H1 (cell line): ENCODE measurements at regions not wholly inside any gene's neighbourhood (a gene's known extent, or its start where the extent isn't known, plus 50 kb on each side); places are given as distances from the start of the nearest gene placed in this dataset.

Source experiments
- CTCF ChIA-PET: fragments of 300-600 bp; sonication (Branson Sonifier 250); formaldehyde crosslinking; loops from one replicate; lab custom pipeline; 2021; ENCODE audit not compliant: partially characterized antibody; lab: Charles Lee
- POLR2A ChIA-PET: fragments of 300-600 bp; sonication (Branson Sonifier 250); formaldehyde crosslinking; loops from one replicate; lab custom pipeline; 2021; ENCODE audit warnings: inconsistent platforms; ENCODE audit not compliant: partially characterized antibody; lab: Charles Lee
- DNase-seq, 2 experiments: peaks; one replicate each; pipeline versions ENCODE4 v3.0.0 to v3.0.0-alpha.2; 2010 to 2022; ENCODE audit warnings: low spot score in 2 of 2, low read depth in 1 of 2, mixed read lengths in 1 of 2
- FAIRE-seq: peaks from 2 replicates; lab custom pipeline; 2011; peaks lifted over from hg19 to GRCh38; lab: Jason Lieb, UNC
- H2AFZ ChIP-seq: 2 replicates; pipeline ENCODE4 v1.8.1; 2012; ENCODE audit warnings: low read length, inconsistent platforms
- H2AK5ac ChIP-seq: 2 replicates; pipeline ENCODE4 v1.6.1; 2013; ENCODE audit warnings: low read depth, low read length
- H2BK120ac ChIP-seq: replicated peaks from 2 replicates; pipeline ENCODE3; 2013; ENCODE audit warnings: low read depth, low read length, inconsistent platforms
- H2BK12ac ChIP-seq: 2 replicates; pipeline ENCODE4 v1.6.1; 2013; ENCODE audit warnings: low read depth, low read length
- H2BK15ac ChIP-seq: 2 replicates; pipeline ENCODE4 v1.6.1; 2013; ENCODE audit warnings: low read length
- H2BK20ac ChIP-seq: 2 replicates; pipeline ENCODE4 v1.6.1; 2013; ENCODE audit warnings: low read length
- H2BK5ac ChIP-seq: 2 replicates; pipeline ENCODE4 v1.6.1; 2013; ENCODE audit warnings: low read depth, low read length
- H3K14ac ChIP-seq: 2 replicates; pipeline ENCODE4 v1.6.1; 2013; ENCODE audit warnings: inconsistent platforms; ENCODE audit not compliant: insufficient read length
- H3K18ac ChIP-seq: 2 replicates; pipeline ENCODE4 v1.6.1; 2013; ENCODE audit warnings: low read length; ENCODE audit errors: extremely low read depth
- H3K23ac ChIP-seq: 2 replicates; pipeline ENCODE4 v1.6.1; 2013; ENCODE audit warnings: inconsistent platforms; ENCODE audit not compliant: insufficient read length
- H3K23me2 ChIP-seq: 2 replicates; pipeline ENCODE4 v1.6.1; 2013; ENCODE audit warnings: low read depth, low read length
- H3K27ac ChIP-seq: 2 replicates; pipeline ENCODE4 v1.6.1; 2011; ENCODE audit warnings: low read depth, low read length, inconsistent platforms
- H3K27me3 ChIP-seq, 4 experiments: replicated peaks in 1 of 4; 1 replicate in 1 of 4; 2 replicates in 3 of 4; pipeline versions ENCODE4 v1.6.1 to v1.8.1; 2011 to 2013; ENCODE audit warnings: low read length in 3 of 4, mild to moderate bottlenecking in 3 of 4, inconsistent platforms in 2 of 4, mixed read lengths in 2 of 4, moderate library complexity in 1 of 4; ENCODE audit not compliant: control insufficient read depth in 3 of 4, insufficient read depth in 3 of 4; ENCODE audit errors: extremely low read depth in 1 of 4
- H3K36me3 ChIP-seq, 4 experiments: 2 replicates each; pipeline versions ENCODE4 v1.6.1 to v1.8.1; 2011 to 2013; ENCODE audit warnings: mild to moderate bottlenecking in 4 of 4, low read length in 3 of 4, moderate library complexity in 2 of 4, control low read depth in 1 of 4, inconsistent platforms in 1 of 4; ENCODE audit not compliant: insufficient read depth in 4 of 4, control insufficient read depth in 2 of 4
- H3K4ac ChIP-seq: replicated peaks from 2 replicates; pipeline ENCODE3; 2013; ENCODE audit warnings: low read length, low read depth, mixed read lengths, inconsistent platforms; ENCODE audit not compliant: insufficient read length
- H3K4me1 ChIP-seq, 4 experiments: replicated peaks in 1 of 4; 1 replicate in 1 of 4; 2 replicates in 3 of 4; pipeline versions ENCODE4 v1.6.1 to v1.8.1; 2011 to 2013; ENCODE audit warnings: low read length in 3 of 4, inconsistent platforms in 2 of 4, mixed read lengths in 1 of 4; ENCODE audit not compliant: insufficient read depth in 4 of 4, control insufficient read depth in 3 of 4
- H3K4me2 ChIP-seq, 2 experiments: 2 replicates each; pipeline versions ENCODE4 v1.6.1 to v1.8.1; 2011 to 2013; ENCODE audit warnings: low read depth in 2 of 2, low read length in 2 of 2, control low read depth in 1 of 2, inconsistent platforms in 1 of 2, mild to moderate bottlenecking in 1 of 2; ENCODE audit not compliant: insufficient read depth in 1 of 2
- H3K4me3 ChIP-seq, 4 experiments: fragments of 200-600, 300-600 bp in 1 of 4; sonication (generic), shearing (Covaris generic), sonication (Bioruptor Twin) in 1 of 4; 2 replicates each; pipeline versions ENCODE4 v1.5.1 to v1.8.1; 2011 to 2016; ENCODE audit warnings: low read length in 4 of 4, low read depth in 3 of 4, control low read depth in 2 of 4, inconsistent platforms in 2 of 4, mild to moderate bottlenecking in 2 of 4, mixed read lengths in 1 of 4, moderate library complexity in 1 of 4; ENCODE audit not compliant: insufficient read depth in 2 of 4; ENCODE audit errors: extremely low read depth in 1 of 4
- H3K56ac ChIP-seq: replicated peaks from 2 replicates; pipeline ENCODE3; 2013; ENCODE audit warnings: low read depth, mild to moderate bottlenecking, mixed read lengths, low read length, inconsistent platforms; ENCODE audit not compliant: insufficient read length
- H3K79me1 ChIP-seq: 2 replicates; pipeline ENCODE4 v1.6.1; 2013; ENCODE audit warnings: low read depth, low read length, control low read depth
- H3K79me2 ChIP-seq, 2 experiments: 2 replicates each; pipeline versions ENCODE4 v1.6.1 to v1.8.1; 2012 to 2013; ENCODE audit warnings: low read length in 2 of 2, mild to moderate bottlenecking in 2 of 2, inconsistent platforms in 1 of 2; ENCODE audit not compliant: insufficient read depth in 2 of 2, control insufficient read depth in 1 of 2
- H3K9ac ChIP-seq, 4 experiments: replicated peaks in 1 of 4; 1 replicate in 1 of 4; 2 replicates in 3 of 4; pipeline versions ENCODE4 v1.6.1 to v1.8.1; 2011 to 2013; ENCODE audit warnings: low read depth in 3 of 4, low read length in 3 of 4, control low read depth in 2 of 4, mild to moderate bottlenecking in 2 of 4, moderate library complexity in 2 of 4, inconsistent platforms in 1 of 4; ENCODE audit errors: extremely low read depth in 1 of 4
- H3K9me3 ChIP-seq, 2 experiments: 2 replicates each; pipeline versions ENCODE4 v1.6.1 to v1.8.1; 2012 to 2013; ENCODE audit warnings: mild to moderate bottlenecking in 2 of 2, moderate library complexity in 2 of 2, control low read depth in 1 of 2, inconsistent platforms in 1 of 2, low read depth in 1 of 2, low read length in 1 of 2, mixed read lengths in 1 of 2; ENCODE audit not compliant: insufficient read depth in 2 of 2
- H4K20me1 ChIP-seq, 2 experiments: replicated peaks in 1 of 2; 2 replicates each; pipeline versions ENCODE3 to v1.8.1; 2011 to 2013; ENCODE audit warnings: inconsistent platforms in 2 of 2, low read length in 2 of 2, mild to moderate bottlenecking in 1 of 2; ENCODE audit not compliant: insufficient read depth in 2 of 2, control insufficient read depth in 1 of 2
- H4K5ac ChIP-seq: 2 replicates; pipeline ENCODE4 v1.6.1; 2013; ENCODE audit warnings: low read length, low read depth, mixed read lengths, inconsistent platforms; ENCODE audit not compliant: insufficient read length
- H4K8ac ChIP-seq: 2 replicates; pipeline ENCODE4 v1.8.0; 2013; ENCODE audit warnings: mild to moderate bottlenecking, moderate library complexity, low read length, inconsistent platforms; ENCODE audit not compliant: insufficient read depth; ENCODE audit errors: extremely low read depth
- H4K91ac ChIP-seq: replicated peaks from 2 replicates; pipeline ENCODE3; 2013; ENCODE audit warnings: low read length, mixed read lengths, inconsistent platforms; ENCODE audit not compliant: insufficient read length
- EZH2 ChIP-seq: fragments of 200-600 bp; sonication (generic); IDR thresholded peaks from 2 replicates; pipeline ENCODE4 v1.7.1; 2012; ENCODE audit warnings: low read depth, mild to moderate bottlenecking, moderate library complexity, low read length, inconsistent platforms; ENCODE audit not compliant: severe bottlenecking
- NRF1 ChIP-seq: IDR thresholded peaks from 2 replicates; pipeline ENCODE4 v1.6.1; 2011; ENCODE audit warnings: mild to moderate bottlenecking, low read depth, low read length, improper control_type of control experiment
- POLR2A ChIP-seq, 2 experiments: IDR thresholded peaks; 1 replicate in 1 of 2; 2 replicates in 1 of 2; pipeline ENCODE4 v1.6.1; 2011; ENCODE audit warnings: low read depth in 2 of 2, low read length in 2 of 2, mild to moderate bottlenecking in 2 of 2; ENCODE audit errors: control extremely low read depth in 1 of 2
- RAD21 ChIP-seq, 2 experiments: IDR thresholded peaks in 1 of 2; conservative IDR thresholded peaks in 1 of 2; 2 replicates each; pipeline ENCODE4 v1.6.1; 2011; ENCODE audit warnings: low read depth in 2 of 2, low read length in 2 of 2, improper control_type of control experiment in 1 of 2, inconsistent platforms in 1 of 2, mild to moderate bottlenecking in 1 of 2, moderate library complexity in 1 of 2
- SIN3A ChIP-seq, 2 experiments: IDR thresholded peaks in 1 of 2; conservative IDR thresholded peaks in 1 of 2; 2 replicates each; pipeline ENCODE4 v1.6.1; 2011 to 2012; ENCODE audit warnings: low read length in 2 of 2, improper control_type of control experiment in 1 of 2, low read depth in 1 of 2, mild to moderate bottlenecking in 1 of 2
- SP2 ChIP-seq: IDR thresholded peaks from 2 replicates; pipeline ENCODE4 v1.6.1; 2012; ENCODE audit warnings: mild to moderate bottlenecking, low read length, inconsistent platforms
- WGBS, 2 experiments: shearing (Covaris generic) in 1 of 2; methylation state at CpG; one replicate each; pipeline versions ENCODE4 v1.1.6 to v1.1.7; 2013 to 2015; ENCODE audit warnings: low lambda C conversion rate in 2 of 2, mixed read lengths in 2 of 2, inconsistent platforms in 1 of 2, low coverage in 1 of 2, missing lambda C conversion rate in 1 of 2; ENCODE audit not compliant: insufficient replicate concordance in 2 of 2, insufficient coverage in 1 of 2, insufficient read length in 1 of 2; ENCODE audit errors: extremely low coverage in 1 of 2, missing lambda C conversion rate in 1 of 2; 5-methylcytosine and 5-hydroxymethylcytosine counted together
- TF ChIP-seq, protein P1 (sequence below): IDR thresholded peaks from 2 replicates; pipeline ENCODE4 v1.6.1; 2012; ENCODE audit warnings: inconsistent platforms

- no peaks in the 10 kb centered on the region for H4K20me1 ChIP-seq
- no peak overlapping the region for H2BK5ac ChIP-seq
- no peak overlapping the region for H3K14ac ChIP-seq
- no peaks in the 10 kb centered on the region for H3K23me2 ChIP-seq
- peaks cover 9 to 10% of the 10 kb centered on the region in 2 experiments; a peak in 3 of 4 replicates for H3K9me3 ChIP-seq
- no peak overlapping the region for H2BK15ac ChIP-seq
- no peak overlapping the region for H3K23ac ChIP-seq
- no peaks in the 10 kb centered on the region for H3K4me1 ChIP-seq
- DNase-seq = no peak
- WGBS, 2 experiments = 78% methylated on average over 2 of the region's 2 CpGs; no CpG with 5 or more reads in 1 of the 2 experiments
- no peak for FAIRE-seq
- H2AK5ac ChIP-seq = no peak overlapping the region
- H3K79me1 ChIP-seq = no peaks in the 10 kb centered on the region
- H2BK120ac ChIP-seq = no peak overlapping the region
- no peak overlapping the region for H3K18ac ChIP-seq
- H3K27ac ChIP-seq = no peak overlapping the region
- no peak overlapping the region for H4K8ac ChIP-seq
- no peak overlapping the region for H3K56ac ChIP-seq
- H3K4ac ChIP-seq = no peak overlapping the region
- no peak overlapping the region for H4K5ac ChIP-seq
- H3K27me3 ChIP-seq = no peaks in the 10 kb centered on the region
- no peak overlapping the region; the same call in 1 of the 2 replicates for H2AFZ ChIP-seq
- H3K79me2 ChIP-seq = no peaks in the 10 kb centered on the region
- ChIA-PET CTCF (interaction anchor here (0.6 to 1.3 kb wide), 3 partner anchors 15 to 191 kb away, joined by 3 to 5 read pairs (median 4); no protein-coding TSS in a partner anchor), POLR2A (no interaction called here)
- no peak overlapping the region for H2BK20ac ChIP-seq
- H3K36me3 ChIP-seq = no peaks in the 10 kb centered on the region
- H4K91ac ChIP-seq = no peak overlapping the region
- H2BK12ac ChIP-seq = no peak overlapping the region
- H3K9ac ChIP-seq = no peak overlapping the region
- no peak overlapping the region for H3K4me3 ChIP-seq
- H3K4me2 ChIP-seq = no peak overlapping the region
- TF ChIP-seq POLR2A (IDR thresholded peaks at IDR 0.05; ENCODE audit: control extremely low read depth in 1 of 2, low read depth in 2 of 2, low read length in 2 of 2) (no peak), RAD21 (IDR thresholded peaks at IDR 0.05 in 1 of 2, conservative IDR thresholded peaks at IDR 0.05 in 1 of 2; ENCODE audit: low read depth in 2 of 2, low read length in 2 of 2) (no peak), SIN3A (conservative IDR thresholded peaks at IDR 0.05 in 1 of 2, IDR thresholded peaks at IDR 0.05 in 1 of 2; ENCODE audit: low read depth in 1 of 2, low read length in 2 of 2) (no peak), EZH2 (no peak), NRF1 (no peak), SP2 (no peak)
- TF ChIP-seq, protein P1, sequence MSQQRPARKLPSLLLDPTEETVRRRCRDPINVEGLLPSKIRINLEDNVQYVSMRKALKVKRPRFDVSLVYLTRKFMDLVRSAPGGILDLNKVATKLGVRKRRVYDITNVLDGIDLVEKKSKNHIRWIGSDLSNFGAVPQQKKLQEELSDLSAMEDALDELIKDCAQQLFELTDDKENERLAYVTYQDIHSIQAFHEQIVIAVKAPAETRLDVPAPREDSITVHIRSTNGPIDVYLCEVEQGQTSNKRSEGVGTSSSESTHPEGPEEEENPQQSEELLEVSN = no peak
These were observed 839.8 kb upstream of the CNTN5 start for GRCh38 chr11:98180921-98181320.
